Uterus (tissue), 2 donors: ENCODE measurements at regions not wholly inside any gene's neighbourhood (a gene's known extent, or its start where the extent isn't known, plus 50 kb on each side); places are given as distances from the start of the nearest gene placed in this dataset.

Source experiments
- CTCF ChIP-seq, 4 experiments: fragments of 200-600 bp in 2 of 4; fragments of 450-650 bp in 2 of 4; sonication (generic) in 2 of 4; IDR thresholded peaks; one replicate each; pipeline ENCODE4 v1.5.1; 2016 to 2019; ENCODE audit warnings: antibody characterized with exemption in 4 of 4, mild to moderate bottlenecking in 2 of 4, moderate library complexity in 1 of 4
- POLR2A ChIP-seq, 2 donors: fragments of 450-650 bp; IDR thresholded peaks; one replicate each; pipeline ENCODE4 v1.6.1; 2016; ENCODE audit warnings: antibody characterized with exemption in 2 of 2, mild to moderate bottlenecking in 1 of 2, moderate library complexity in 1 of 2

GRCh38 chr1:168370586-168370985, 89.9 kb downstream of the TBX19 start:
- TF ChIP-seq CTCF (IDR thresholded peaks at IDR 0.05) (no peak), POLR2A (IDR thresholded peaks at IDR 0.05) (no peak)
